Stimulated activated CD4-positive, alpha-beta T cell treated with anti-CD3 and anti-CD28 coated beads, Interleukin-4, amount 100 ng/mL, for 48 hours (primary cell): ENCODE measurements at regions not wholly inside any gene's neighbourhood (a gene's known extent, or its start where the extent isn't known, plus 50 kb on each side); places are given as distances from the start of the nearest gene placed in this dataset.
"Not testable (repeated sequence)": the region's sequence is repeated elsewhere in the genome, so short reads cannot be mapped to it uniquely, and the experiment has no call there.

ENCODE experiments used
- DNase-seq, 2 donors: peaks; one replicate each; pipeline ENCODE4 v3.0.0-alpha.2; 2020; ENCODE audit warnings: low read depth in 2 of 2

GRCh38 chr7:70846208-70846607 lies 285.7 kb upstream of the GALNT17 start:
- no peak for DNase-seq

GRCh38 chr7:70849580-70850235 lies 282.2 kb upstream of the GALNT17 start:
- DNase-seq: no peak

DNA sequence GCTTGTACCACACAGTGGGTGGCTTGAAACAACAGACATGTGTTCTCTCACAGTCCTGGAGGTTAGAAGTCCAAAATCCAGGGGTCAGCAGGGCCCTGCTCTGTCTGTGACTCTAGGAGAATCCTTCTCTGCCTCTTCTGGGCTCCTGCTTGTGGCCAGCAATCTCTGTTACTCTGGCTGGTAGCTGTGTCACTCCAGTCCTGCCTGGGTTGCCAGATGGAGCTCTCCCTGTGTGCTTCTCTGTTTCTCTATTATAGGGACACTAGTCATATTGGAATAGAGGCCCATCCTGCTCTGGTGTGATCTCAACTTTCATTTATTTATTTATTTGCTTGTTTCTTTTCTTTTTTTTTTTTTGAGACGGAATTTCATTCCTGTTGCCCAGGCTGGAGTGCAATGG lies 276.6 kb upstream of the GALNT17 start:
- DNase-seq: no peak

- DNase-seq: peak; percentile 41 to 66
These were observed 274.9 kb upstream of the GALNT17 start for GRCh38 chr7:70856901-70857630.

GRCh38 chr7:70857793-70858545 lies 274.0 kb upstream of the GALNT17 start:
- no peak for DNase-seq

- no peak for DNase-seq
These were observed 264.4 kb upstream of the GALNT17 start for GRCh38 chr7:70867513-70867912.

- no peak for DNase-seq
These were observed 261.6 kb upstream of the GALNT17 start for GRCh38 chr7:70870349-70870748.

DNA sequence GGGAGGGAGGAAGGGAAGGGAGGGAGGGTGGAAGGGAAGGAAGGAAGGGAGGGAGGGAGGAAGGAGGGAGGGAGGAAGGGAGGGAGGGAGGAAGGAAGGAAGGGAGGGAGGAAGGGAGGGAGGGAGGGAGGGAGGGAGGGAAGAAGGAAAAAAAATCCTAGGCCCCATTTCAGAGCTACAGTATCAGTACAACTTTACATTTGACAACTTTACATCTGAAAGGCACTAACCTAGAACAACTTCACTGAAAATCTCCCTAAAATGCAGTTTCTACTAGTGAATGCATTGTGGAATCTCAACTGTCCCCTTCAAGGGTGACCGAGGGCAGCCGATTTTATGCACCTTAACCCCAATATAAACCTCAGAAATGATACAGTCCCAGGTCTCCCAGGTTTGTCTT lies 259.8 kb upstream of the GALNT17 start:
- no peak for DNase-seq

GRCh38 chr7:70881167-70881847 lies 250.6 kb upstream of the GALNT17 start:
- DNase-seq: no peak

DNA sequence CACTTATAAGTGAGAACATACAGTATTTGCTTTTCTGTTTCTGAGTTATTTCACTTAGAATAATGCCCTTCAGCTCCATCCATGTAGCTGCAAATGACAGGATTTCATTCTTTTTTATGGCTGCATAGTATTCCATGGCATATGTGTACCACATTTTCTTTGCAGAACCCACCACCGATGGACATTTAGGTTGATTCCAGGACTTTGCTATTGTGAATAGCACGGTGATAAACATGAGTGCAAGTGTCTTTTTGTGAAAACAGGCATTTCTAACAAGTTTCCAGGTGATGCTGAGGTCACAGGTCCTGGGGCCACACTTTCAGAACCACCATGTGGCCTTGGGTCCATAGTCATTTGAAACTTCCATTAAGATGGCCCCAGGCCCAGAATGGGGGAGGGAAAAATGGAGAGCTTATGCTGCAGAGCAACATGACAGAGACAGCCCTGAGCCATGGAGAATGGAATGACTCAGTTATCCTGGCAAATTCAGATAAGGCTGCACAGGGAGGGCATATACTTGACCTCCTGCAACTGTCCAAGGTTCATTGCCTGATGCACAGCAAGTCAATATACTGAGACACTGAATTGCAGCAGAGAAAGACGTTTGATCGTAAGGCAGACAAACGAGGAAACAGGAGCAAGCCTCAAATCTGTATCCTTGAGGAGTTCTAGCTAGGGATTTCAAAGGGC lies 248.0 kb upstream of the GALNT17 start:
- no peak for DNase-seq

GRCh38 chr7:70884440-70884764 lies 247.5 kb upstream of the GALNT17 start:
- DNase-seq: no peak

- DNase-seq: no peak
These were observed 247.1 kb upstream of the GALNT17 start for GRCh38 chr7:70884809-70885208.

GRCh38 chr7:70886547-70886946 lies 245.4 kb upstream of the GALNT17 start:
- DNase-seq: no peak

- no peak for DNase-seq
These were observed 244.8 kb upstream of the GALNT17 start for GRCh38 chr7:70887186-70887585.

GRCh38 chr7:70890147-70890969 lies 241.6 kb upstream of the GALNT17 start:
- no peak for DNase-seq

DNA sequence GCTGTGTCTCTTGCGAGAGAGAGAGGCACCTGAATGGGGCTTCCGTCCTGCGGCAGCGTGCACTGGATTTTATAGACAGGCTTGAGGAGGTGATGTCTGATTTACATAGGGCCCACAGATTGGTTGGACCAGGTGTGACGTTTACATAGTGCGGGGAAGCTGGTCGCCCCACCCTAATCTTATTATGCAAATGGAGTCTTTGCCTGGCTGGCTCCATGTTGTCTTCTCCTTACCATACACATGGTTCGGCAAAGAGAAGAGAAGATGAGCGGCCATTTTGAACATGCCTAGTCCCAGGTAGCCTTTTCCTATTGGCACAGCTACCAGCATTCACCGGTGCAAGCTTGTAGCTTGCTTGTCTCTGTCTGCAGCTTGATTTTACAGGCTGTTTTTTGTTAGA lies 238.5 kb upstream of the GALNT17 start:
- no peak for DNase-seq

DNA sequence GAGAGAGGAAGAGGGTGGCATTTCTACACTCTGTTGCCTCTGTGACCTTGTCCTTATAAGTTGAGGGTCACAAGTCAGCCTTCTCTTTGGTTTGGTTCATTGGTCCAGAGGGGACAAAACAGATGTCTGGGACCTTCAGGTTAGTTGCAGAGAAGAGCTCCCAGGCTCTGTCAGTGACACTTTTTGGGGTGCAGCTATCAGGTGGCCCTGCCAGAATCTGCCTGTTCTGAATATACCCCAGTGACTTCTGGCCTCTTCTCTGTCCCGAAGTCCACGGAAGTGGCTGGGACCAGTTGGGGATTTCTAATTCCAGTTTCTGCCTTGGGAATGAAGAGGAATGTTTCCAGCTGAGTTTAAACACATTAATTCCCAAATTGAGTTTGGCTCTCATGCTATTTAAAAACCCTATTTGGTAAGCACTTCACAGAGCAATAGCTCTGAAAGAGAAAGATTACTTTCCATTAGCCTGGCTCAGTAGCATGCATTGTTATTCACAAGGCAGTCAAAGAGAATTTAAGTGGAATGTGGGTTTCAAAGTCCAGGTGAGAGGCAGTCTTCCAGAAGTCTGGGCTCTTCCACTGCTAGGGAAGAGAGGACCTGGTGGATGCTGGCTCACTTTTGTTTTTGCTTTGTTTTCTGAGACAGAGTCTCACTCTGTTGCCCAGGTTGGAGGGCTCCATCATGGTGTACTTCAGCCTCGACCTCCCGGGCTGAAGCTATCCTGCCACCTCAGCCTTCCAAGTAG lies 237.8 kb upstream of the GALNT17 start:
- DNase-seq: no peak

- no peak for DNase-seq
These were observed 237.1 kb upstream of the GALNT17 start for GRCh38 chr7:70894799-70895198.

GRCh38 chr7:70895337-70896200 lies 236.4 kb upstream of the GALNT17 start:
- not testable (repeated sequence) for DNase-seq
